Adrenal gland (tissue), 9 donors: ENCODE measurements at regions not wholly inside any gene's neighbourhood (a gene's known extent, or its start where the extent isn't known, plus 50 kb on each side); places are given as distances from the start of the nearest gene placed in this dataset.

Experiments used
- DNase-seq, 7 donors: peaks; one replicate each; pipeline ENCODE4 v3.0.0-alpha.2; 2019 to 2020
- H3K27ac ChIP-seq, 5 donors: fragments of 200-600 bp; sonication (generic) in 4 of 5; 1 replicate in 3 of 5; 2 replicates in 2 of 5; pipeline versions ENCODE4 v1.5.1 to v1.8.0; 2016 to 2020; ENCODE audit warnings: mild to moderate bottlenecking in 1 of 5
- H3K27me3 ChIP-seq: fragments of 200-600 bp; 2 replicates; pipeline ENCODE4 v1.8.0; 2021
- H3K36me3 ChIP-seq, 2 donors: fragments of 200-600 bp; replicated peaks in 1 of 2; 1 replicate in 1 of 2; 2 replicates in 1 of 2; pipeline versions ENCODE4 v1.5.1 to v1.8.0; 2018 to 2022
- H3K4me1 ChIP-seq, 2 donors: fragments of 200-600 bp; replicated peaks in 1 of 2; 1 replicate in 1 of 2; 2 replicates in 1 of 2; pipeline versions ENCODE4 v1.5.1 to v1.8.0; 2018 to 2021
- H3K4me3 ChIP-seq, 4 donors: fragments of 200-600 bp; sonication (generic) in 3 of 4; one replicate each; pipeline ENCODE4 v1.5.1; 2016 to 2018
- H3K9me3 ChIP-seq, 3 donors: fragments of 200-600 bp; sonication (generic) in 1 of 3; replicated peaks in 1 of 3; 1 replicate in 2 of 3; 2 replicates in 1 of 3; pipeline versions ENCODE4 v1.5.1 to v1.8.0; 2016 to 2021
- POLR2A ChIP-seq, 2 donors: fragments of 450-650 bp; IDR thresholded peaks; one replicate each; pipeline ENCODE4 v1.6.1; 2017; ENCODE audit warnings: antibody characterized with exemption in 2 of 2, mild to moderate bottlenecking in 2 of 2, moderate library complexity in 1 of 2
- WGBS, 4 donors: extraction: QIAGEN DNeasy Blood & Tissue Kit in 2 of 4; methylation state at CpG; one replicate each; pipeline versions ENCODE4 v1.1.5 to v1.1.7; 2013 to 2017; 5-methylcytosine and 5-hydroxymethylcytosine counted together
- intact Hi-C, 2 donors: fragments of 100-400 bp; cut with DNase I; formaldehyde crosslinking; loops; one replicate each; pipeline versions ENCODE4 v1.14.1 to v1.15.0; 2022 to 2023
- TF ChIP-seq, protein P1 (sequence below), 6 experiments: fragments of 450-650 bp in 4 of 6; fragments of 200-600 bp in 2 of 6; sonication (generic) in 1 of 6; IDR thresholded peaks; 1 replicate in 5 of 6; 2 replicates in 1 of 6; pipeline versions ENCODE4 v1.5.1 to v1.8.0; 2016 to 2021; ENCODE audit warnings: antibody characterized with exemption in 6 of 6, mild to moderate bottlenecking in 2 of 6, moderate library complexity in 1 of 6
- donor health status: healthy with polysubstance abuse.
- donor health status: Bipolar disorder and iron deficiency.
- donor health status: DM: yes; HTN: yes; CAD: no.
- donor health status: DM: no; HTN: no; CAD: no.
- donor health status: DM: no; HTN: no; CAD: no.

DNA sequence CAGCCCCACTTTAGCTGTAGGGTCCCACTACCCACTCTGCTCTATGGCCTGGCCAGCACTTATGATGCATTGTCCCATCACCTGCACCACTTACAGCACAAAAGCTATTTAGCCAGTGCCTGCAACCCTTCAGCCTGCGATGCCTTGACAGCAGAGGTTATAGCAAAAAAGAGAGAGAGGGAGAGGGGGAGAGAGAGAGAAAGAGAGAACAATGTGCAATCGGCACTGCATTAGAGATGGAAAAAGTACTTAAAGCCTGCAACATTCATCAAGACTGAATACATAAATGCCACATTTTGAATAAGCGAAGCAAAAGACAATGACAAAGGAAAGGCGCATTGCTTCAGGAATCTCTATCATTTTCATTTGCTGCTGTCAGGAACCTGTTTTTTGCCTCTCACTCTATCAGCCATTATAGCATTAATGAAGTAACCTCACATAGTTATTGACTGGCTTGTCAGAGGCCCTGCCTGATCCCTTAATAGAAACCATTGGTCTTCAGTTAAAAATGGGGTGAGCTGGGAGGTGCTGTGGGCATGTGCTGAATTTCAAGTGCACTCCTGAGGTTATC lies 833.1 kb downstream of the BCL11A start:
- no peak for TF ChIP-seq POLR2A (IDR thresholded peaks at IDR 0.05)
- TF ChIP-seq, protein P1, sequence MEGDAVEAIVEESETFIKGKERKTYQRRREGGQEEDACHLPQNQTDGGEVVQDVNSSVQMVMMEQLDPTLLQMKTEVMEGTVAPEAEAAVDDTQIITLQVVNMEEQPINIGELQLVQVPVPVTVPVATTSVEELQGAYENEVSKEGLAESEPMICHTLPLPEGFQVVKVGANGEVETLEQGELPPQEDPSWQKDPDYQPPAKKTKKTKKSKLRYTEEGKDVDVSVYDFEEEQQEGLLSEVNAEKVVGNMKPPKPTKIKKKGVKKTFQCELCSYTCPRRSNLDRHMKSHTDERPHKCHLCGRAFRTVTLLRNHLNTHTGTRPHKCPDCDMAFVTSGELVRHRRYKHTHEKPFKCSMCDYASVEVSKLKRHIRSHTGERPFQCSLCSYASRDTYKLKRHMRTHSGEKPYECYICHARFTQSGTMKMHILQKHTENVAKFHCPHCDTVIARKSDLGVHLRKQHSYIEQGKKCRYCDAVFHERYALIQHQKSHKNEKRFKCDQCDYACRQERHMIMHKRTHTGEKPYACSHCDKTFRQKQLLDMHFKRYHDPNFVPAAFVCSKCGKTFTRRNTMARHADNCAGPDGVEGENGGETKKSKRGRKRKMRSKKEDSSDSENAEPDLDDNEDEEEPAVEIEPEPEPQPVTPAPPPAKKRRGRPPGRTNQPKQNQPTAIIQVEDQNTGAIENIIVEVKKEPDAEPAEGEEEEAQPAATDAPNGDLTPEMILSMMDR (IDR thresholded peaks at IDR 0.05), result no peak
- no peak for DNase-seq
- Histone ChIP-seq H3K27me3 (no peaks in the 10 kb centered on the region), H3K4me1 (no peaks in the 10 kb centered on the region), H3K27ac (no peak overlapping the region), H3K36me3 (no peaks in the 10 kb centered on the region), H3K9me3 (no peaks in the 10 kb centered on the region), H3K4me3 (no peak overlapping the region)
- intact Hi-C loops, result no loop called here
- 89 to 96% (median 93%) methylated on average over 4 of the region's 4 CpGs for WGBS, 4 donors

DNA sequence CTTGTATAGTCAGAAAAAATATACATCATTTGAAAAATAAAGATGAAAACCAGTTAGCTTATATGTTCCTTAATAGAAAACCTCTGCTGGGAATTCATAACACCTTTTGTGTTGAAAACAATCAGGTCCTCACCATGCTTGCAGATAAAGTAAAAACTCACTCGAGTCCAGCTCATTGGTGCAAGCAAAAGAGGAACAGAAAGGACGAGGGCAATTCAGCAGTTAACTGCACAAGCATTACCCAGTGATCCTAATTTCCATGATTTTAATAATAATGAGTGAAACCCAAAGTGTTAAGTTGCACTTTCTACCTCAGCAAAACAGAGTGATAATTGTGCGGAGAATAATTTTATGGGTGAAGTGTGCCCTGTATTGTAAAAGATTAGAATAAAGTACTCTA lies 839.9 kb downstream of the BCL11A start:
- TF ChIP-seq POLR2A (IDR thresholded peaks at IDR 0.05), result no peak
- TF ChIP-seq, protein P1 (IDR thresholded peaks at IDR 0.05), result no peak
- H3K9me3 ChIP-seq, result no peaks in the 10 kb centered on the region
- H3K36me3 ChIP-seq, result no peaks in the 10 kb centered on the region
- no peak overlapping the region for H3K4me3 ChIP-seq
- H3K4me1 ChIP-seq, result no peaks in the 10 kb centered on the region
- intact Hi-C loops, result no loop called here
- no peaks in the 10 kb centered on the region for H3K27me3 ChIP-seq
- WGBS, 4 donors, result 70 to 85% (median 78%) methylated on average over 3 of the region's 3 CpGs
- DNase-seq, result no peak
- no peak overlapping the region for H3K27ac ChIP-seq

DNA sequence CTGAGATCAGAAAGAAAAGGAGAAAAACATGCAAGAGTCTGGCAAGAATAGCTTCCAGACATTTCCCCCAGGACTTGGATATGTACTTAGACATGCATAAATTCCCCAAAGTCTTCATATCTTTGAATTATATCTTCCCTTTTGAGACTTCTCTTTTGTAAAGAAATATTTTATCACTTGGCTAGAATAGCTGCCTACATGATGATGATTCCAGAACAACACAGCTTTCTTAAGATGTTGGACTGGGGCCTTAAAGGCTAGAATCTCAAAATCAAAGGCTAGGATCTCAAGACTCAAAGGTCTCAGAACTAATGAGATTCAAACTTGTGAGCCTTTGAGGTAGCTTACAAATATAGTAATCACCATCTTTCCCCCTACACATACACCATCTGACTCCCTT lies 842.3 kb downstream of the BCL11A start:
- H3K27ac ChIP-seq, result no peak overlapping the region
- H3K36me3 ChIP-seq, result no peaks in the 10 kb centered on the region
- no peak overlapping the region for H3K4me3 ChIP-seq
- no peaks in the 10 kb centered on the region for H3K4me1 ChIP-seq
- intact Hi-C loops, result no loop called here
- no peaks in the 10 kb centered on the region for H3K9me3 ChIP-seq
- no peak for DNase-seq
- TF ChIP-seq, protein P1 (IDR thresholded peaks at IDR 0.05), result no peak
- TF ChIP-seq POLR2A (IDR thresholded peaks at IDR 0.05), result no peak
- H3K27me3 ChIP-seq, result no peaks in the 10 kb centered on the region

DNA sequence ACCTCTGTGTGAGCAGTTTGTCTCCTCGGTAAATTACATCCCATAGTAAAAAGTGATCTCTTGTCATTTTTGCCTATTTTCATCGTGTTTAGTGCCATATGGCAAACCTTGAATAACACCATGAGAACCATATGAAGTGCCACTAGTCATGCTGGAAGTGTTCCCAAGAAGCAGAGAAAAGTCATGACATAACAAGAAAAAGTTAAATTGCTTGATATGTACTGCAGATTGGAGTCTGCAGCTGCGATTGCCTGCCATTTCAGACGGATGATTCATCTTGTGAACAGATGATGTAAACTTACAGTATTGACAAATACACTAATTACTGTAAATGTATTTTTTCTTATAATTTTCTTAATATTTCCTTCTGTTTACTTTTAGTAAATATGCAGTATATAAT lies 846.7 kb downstream of the BCL11A start:
- no peak overlapping the region for H3K27ac ChIP-seq
- TF ChIP-seq, protein P1 (IDR thresholded peaks at IDR 0.05), result no peak
- no peak for TF ChIP-seq POLR2A (IDR thresholded peaks at IDR 0.05)
- intact Hi-C loops, result no loop called here
- H3K36me3 ChIP-seq, result no peaks in the 10 kb centered on the region
- H3K9me3 ChIP-seq, result no peaks in the 10 kb centered on the region
- H3K4me3 ChIP-seq, result no peak overlapping the region
- H3K27me3 ChIP-seq, result no peaks in the 10 kb centered on the region
- no peaks in the 10 kb centered on the region for H3K4me1 ChIP-seq
- WGBS, 4 donors, result 72 to 90% (median 79%) methylated on average over 4 of the region's 4 CpGs
- DNase-seq, result no peak
